Body of pancreas (tissue), 4 donors: ENCODE measurements at regions not wholly inside any gene's neighbourhood (a gene's known extent, or its start where the extent isn't known, plus 50 kb on each side); places are given as distances from the start of the nearest gene placed in this dataset.

Source experiments
- ATAC-seq: fragments of 150-250 bp; one replicate; pipeline ENCODE4 v1.9.1; 2016
- DNase-seq, 4 donors: peaks; one replicate each; pipeline ENCODE4 v3.0.0-alpha.2; 2019
- H3K27ac ChIP-seq, 4 donors: fragments of 200-600 bp; sonication (generic); 1 replicate in 3 of 4; 2 replicates in 1 of 4; pipeline versions ENCODE4 v1.5.1 to v1.6.1; 2016 to 2019; ENCODE audit warnings: mild to moderate bottlenecking in 1 of 4, mixed read lengths in 1 of 4, moderate library complexity in 1 of 4
- H3K27me3 ChIP-seq, 2 donors: fragments of 200-600 bp; sonication (generic); one replicate each; pipeline ENCODE4 v1.6.0; 2016; ENCODE audit warnings: mild to moderate bottlenecking in 1 of 2
- H3K36me3 ChIP-seq, 2 donors: fragments of 200-600 bp; sonication (generic); replicated peaks in 1 of 2; 2 replicates each; pipeline ENCODE4 v1.5.1; 2016; ENCODE audit warnings: low read depth in 2 of 2; ENCODE audit not compliant: insufficient read depth in 1 of 2
- H3K4me1 ChIP-seq: fragments of 200-600 bp; sonication (generic); one replicate; pipeline ENCODE4 v1.6.0; 2016
- H3K4me3 ChIP-seq, 2 donors: fragments of 200-600 bp; sonication (generic); 1 replicate in 1 of 2; 2 replicates in 1 of 2; pipeline ENCODE4 v1.5.1; 2016 to 2019
- H3K9me3 ChIP-seq, 3 donors: fragments of 200-600 bp; sonication (generic); 1 replicate in 2 of 3; 2 replicates in 1 of 3; pipeline ENCODE4 v1.5.1; 2016
- POLR2A ChIP-seq, 3 donors: fragments of 450-650 bp; IDR thresholded peaks; one replicate each; pipeline ENCODE4 v1.6.1; 2016; ENCODE audit warnings: antibody characterized with exemption in 3 of 3, mild to moderate bottlenecking in 2 of 3
- WGBS, 2 donors: methylation state at CpG; one replicate each; pipeline ENCODE4 v1.1.5; 2017; 5-methylcytosine and 5-hydroxymethylcytosine counted together
- intact Hi-C: fragments of 100-400 bp; cut with DNase I; formaldehyde crosslinking; loops from one replicate; pipeline ENCODE4 v1.15.1; 2023
- TF ChIP-seq, protein P1 (sequence below), 7 experiments: fragments of 450-650 bp in 4 of 7; fragments of 200-600 bp in 3 of 7; sonication (generic) in 3 of 7; IDR thresholded peaks; one replicate each; pipeline ENCODE4 v1.5.1; 2016 to 2019; ENCODE audit warnings: antibody characterized with exemption in 7 of 7

DNA sequence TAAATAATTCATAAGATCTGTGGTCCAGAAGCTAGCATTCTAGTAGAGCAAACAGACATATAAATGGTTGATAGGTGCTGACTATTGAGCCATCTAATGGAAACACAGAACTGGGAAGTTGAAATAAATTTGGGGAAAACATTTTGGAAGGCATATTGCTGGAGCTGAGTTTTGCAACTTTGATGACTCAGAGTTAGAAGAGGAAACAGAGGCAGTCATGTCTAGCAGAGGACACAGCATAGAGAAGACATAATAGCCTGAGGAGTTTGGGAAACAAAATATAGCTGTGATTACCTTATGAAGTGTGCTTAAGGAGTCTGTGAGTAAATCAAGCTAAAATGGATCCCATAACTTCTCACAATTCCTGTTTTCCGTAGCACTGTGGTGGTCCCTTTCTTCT is 86.9 kb upstream of the FLRT2 start:
- 100% methylated on average over 1 of the region's 1 CpG for WGBS, 2 donors
- no peaks in the 10 kb centered on the region for H3K9me3 ChIP-seq
- DNase-seq (no peak), ATAC-seq (no peak)
- intact Hi-C loops: no loop called here
- no peaks in the 10 kb centered on the region for H3K36me3 ChIP-seq
- no peaks in the 10 kb centered on the region for H3K27me3 ChIP-seq
- TF ChIP-seq, protein P1, sequence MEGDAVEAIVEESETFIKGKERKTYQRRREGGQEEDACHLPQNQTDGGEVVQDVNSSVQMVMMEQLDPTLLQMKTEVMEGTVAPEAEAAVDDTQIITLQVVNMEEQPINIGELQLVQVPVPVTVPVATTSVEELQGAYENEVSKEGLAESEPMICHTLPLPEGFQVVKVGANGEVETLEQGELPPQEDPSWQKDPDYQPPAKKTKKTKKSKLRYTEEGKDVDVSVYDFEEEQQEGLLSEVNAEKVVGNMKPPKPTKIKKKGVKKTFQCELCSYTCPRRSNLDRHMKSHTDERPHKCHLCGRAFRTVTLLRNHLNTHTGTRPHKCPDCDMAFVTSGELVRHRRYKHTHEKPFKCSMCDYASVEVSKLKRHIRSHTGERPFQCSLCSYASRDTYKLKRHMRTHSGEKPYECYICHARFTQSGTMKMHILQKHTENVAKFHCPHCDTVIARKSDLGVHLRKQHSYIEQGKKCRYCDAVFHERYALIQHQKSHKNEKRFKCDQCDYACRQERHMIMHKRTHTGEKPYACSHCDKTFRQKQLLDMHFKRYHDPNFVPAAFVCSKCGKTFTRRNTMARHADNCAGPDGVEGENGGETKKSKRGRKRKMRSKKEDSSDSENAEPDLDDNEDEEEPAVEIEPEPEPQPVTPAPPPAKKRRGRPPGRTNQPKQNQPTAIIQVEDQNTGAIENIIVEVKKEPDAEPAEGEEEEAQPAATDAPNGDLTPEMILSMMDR (IDR thresholded peaks at IDR 0.05): no peak
- TF ChIP-seq POLR2A (IDR thresholded peaks at IDR 0.05): no peak
- H3K4me3 ChIP-seq: no peak overlapping the region
- H3K27ac ChIP-seq: no peak overlapping the region
- H3K4me1 ChIP-seq: peaks cover 28% of the 10 kb centered on the region

DNA sequence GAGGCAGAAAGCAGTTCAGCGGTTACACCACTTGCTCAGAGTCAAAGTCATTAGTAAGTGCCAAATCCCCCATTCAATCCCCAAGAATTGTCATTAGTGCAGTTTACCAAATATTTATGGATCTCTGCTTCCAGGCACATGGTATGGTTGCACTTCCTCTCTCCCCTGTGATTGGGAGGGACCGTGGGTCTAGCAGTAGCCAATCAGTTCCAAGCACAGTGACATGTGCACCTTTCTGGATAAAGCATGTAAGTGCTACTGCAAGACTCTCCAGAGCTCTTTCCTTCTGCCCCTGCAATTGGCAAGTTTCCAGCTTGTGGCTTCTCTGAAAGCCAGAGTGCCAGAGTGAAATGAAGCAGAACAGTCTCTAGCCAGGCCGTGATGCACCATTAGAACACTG is 85.3 kb upstream of the FLRT2 start:
- Histone ChIP-seq H3K4me1 (peaks cover 27% of the 10 kb centered on the region), H3K27ac (no peak overlapping the region), H3K27me3 (no peaks in the 10 kb centered on the region), H3K4me3 (no peak overlapping the region), H3K9me3 (no peaks in the 10 kb centered on the region), H3K36me3 (no peaks in the 10 kb centered on the region)
- WGBS, 2 donors: 90% methylated on average over 3 of the region's 3 CpGs
- intact Hi-C loops: no loop called here
- DNase-seq (peak in 2 of 4 donors; percentile 25 to 40), ATAC-seq (no peak)
- no peak for TF ChIP-seq POLR2A (IDR thresholded peaks at IDR 0.05)
- TF ChIP-seq, protein P1 (IDR thresholded peaks at IDR 0.05): no peak

DNA sequence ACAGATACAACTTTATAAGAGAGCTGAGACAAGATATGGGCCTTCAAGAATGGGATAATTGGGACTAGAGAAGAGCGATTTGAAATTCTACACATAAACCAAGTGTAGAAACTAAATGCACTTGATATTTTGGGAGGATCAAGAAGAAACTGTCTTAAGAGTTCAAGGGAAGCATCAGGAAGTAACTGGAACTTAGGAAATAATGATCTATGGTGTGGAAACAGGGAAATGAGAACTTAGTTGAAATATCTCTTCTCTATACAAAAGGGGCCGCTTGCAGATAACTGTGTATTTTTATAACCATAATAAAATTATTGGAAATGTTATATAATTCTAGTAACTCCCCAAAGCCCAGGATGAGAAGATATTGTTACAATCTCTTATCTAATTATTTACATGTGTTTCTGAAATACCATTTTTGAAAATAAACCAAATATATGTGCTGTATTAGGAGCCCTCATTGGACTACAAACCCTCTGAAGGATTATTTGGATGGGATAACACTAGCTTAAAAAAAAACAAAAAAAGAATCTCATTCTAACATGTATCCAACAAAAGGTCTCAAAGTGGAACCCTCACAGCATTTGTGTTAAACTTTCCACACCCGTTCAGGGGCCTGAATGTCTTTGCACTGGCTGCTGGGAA is 84.7 kb upstream of the FLRT2 start:
- Histone ChIP-seq H3K27me3 (no peaks in the 10 kb centered on the region), H3K27ac (no peak overlapping the region), H3K4me3 (no peak overlapping the region), H3K9me3 (no peaks in the 10 kb centered on the region), H3K36me3 (no peaks in the 10 kb centered on the region), H3K4me1 (peaks cover 26% of the 10 kb centered on the region)
- ATAC-seq (no peak), DNase-seq (no peak)
- 85 to 96% methylated on average over 3 of the region's 3 CpGs for WGBS, 2 donors
- no peak for TF ChIP-seq POLR2A (IDR thresholded peaks at IDR 0.05)
- TF ChIP-seq, protein P1 (IDR thresholded peaks at IDR 0.05): no peak
- intact Hi-C loops: no loop called here

DNA sequence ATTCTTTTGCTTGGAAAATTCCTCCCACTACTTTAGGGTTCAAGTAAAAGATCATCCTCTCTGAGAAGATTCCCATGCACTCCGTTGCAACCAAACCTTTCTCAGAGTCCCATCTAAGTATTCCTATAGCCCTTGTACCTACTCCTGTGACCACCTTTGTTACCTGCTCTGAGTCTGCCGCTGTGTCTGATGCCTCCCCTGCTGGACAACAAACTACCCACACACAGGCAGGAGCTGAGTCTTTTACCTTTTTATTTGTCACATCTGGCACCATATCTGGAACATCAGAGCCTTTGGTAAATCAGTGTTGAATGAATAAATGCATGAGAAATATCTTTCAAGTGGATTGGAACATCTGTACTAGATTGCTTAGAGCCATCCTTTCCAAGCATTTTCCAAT is 82.1 kb upstream of the FLRT2 start:
- no peaks in the 10 kb centered on the region for H3K36me3 ChIP-seq
- no peaks in the 10 kb centered on the region for H3K9me3 ChIP-seq
- no peaks in the 10 kb centered on the region for H3K27me3 ChIP-seq
- no peak overlapping the region for H3K27ac ChIP-seq
- whole genome bisulfite sequencing, 2 donors: 93 to 97% methylated on average over 2 of the region's 2 CpGs
- peaks cover 4% of the 10 kb centered on the region for H3K4me1 ChIP-seq
- TF ChIP-seq, protein P1 (IDR thresholded peaks at IDR 0.05): no peak
- TF ChIP-seq POLR2A (IDR thresholded peaks at IDR 0.05): no peak
- no peak for DNase-seq
- intact Hi-C loops: no loop called here
- ATAC-seq: no peak
- no peak overlapping the region for H3K4me3 ChIP-seq

DNA sequence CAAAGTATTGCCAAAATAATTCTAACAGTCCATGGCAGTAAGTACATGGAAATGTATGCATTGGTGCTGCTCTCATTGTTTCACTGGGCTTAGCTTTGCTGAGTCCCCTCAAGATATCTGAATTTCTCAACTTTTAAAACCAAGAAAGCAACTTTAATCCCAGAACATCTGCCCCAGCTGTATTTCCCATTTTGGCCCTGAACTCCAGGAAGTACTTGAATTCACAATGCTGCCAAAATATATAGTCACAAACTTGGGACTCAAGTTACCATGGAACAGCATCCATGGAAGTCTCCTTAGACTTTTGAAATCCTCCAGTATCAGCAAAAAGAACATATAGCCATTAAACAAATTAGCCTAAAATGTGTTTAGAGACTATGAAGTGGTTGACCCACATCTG is 78.5 kb upstream of the FLRT2 start:
- no peak for ATAC-seq
- no peak overlapping the region for H3K27ac ChIP-seq
- intact Hi-C loops: no loop called here
- DNase-seq: no peak
- TF ChIP-seq, protein P1 (IDR thresholded peaks at IDR 0.05): no peak
- TF ChIP-seq POLR2A (IDR thresholded peaks at IDR 0.05): no peak
- no peaks in the 10 kb centered on the region for H3K9me3 ChIP-seq
- no peak overlapping the region for H3K4me3 ChIP-seq
- H3K36me3 ChIP-seq: no peaks in the 10 kb centered on the region
- H3K4me1 ChIP-seq: peaks cover 33% of the 10 kb centered on the region
- H3K27me3 ChIP-seq: no peaks in the 10 kb centered on the region
